Testis (tissue), 2 donors: ENCODE measurements at regions not wholly inside any gene's neighbourhood (a gene's known extent, or its start where the extent isn't known, plus 50 kb on each side); places are given as distances from the start of the nearest gene placed in this dataset.

Experiments used
- DNase-seq: peaks from one replicate; pipeline ENCODE4 v3.0.0-alpha.2; 2019
- H3K27ac ChIP-seq, 2 donors: fragments of 200-600 bp; sonication (generic); one replicate each; pipeline ENCODE4 v1.5.1; 2019
- H3K27me3 ChIP-seq: fragments of 200-600 bp; sonication (generic); one replicate; pipeline ENCODE4 v1.5.1; 2019
- H3K36me3 ChIP-seq: fragments of 200-600 bp; sonication (generic); one replicate; pipeline ENCODE4 v1.5.1; 2017; ENCODE audit warnings: low read depth; ENCODE audit errors: missing control alignments
- H3K4me1 ChIP-seq: fragments of 200-600 bp; sonication (generic); one replicate; pipeline ENCODE4 v1.5.1; 2019
- H3K4me3 ChIP-seq, 2 donors: fragments of 200-600 bp; sonication (generic); one replicate each; pipeline ENCODE4 v1.5.1; 2017 to 2019
- H3K9me3 ChIP-seq: fragments of 200-600 bp; sonication (generic); one replicate; pipeline ENCODE4 v1.5.1; 2017
- POLR2A ChIP-seq: fragments of 450-650 bp; IDR thresholded peaks from one replicate; pipeline ENCODE4 v1.6.1; 2017; ENCODE audit warnings: antibody characterized with exemption, mild to moderate bottlenecking, moderate library complexity
- WGBS, 2 donors: methylation state at CpG; one replicate each; pipeline ENCODE4 v1.1.5; 2018; 5-methylcytosine and 5-hydroxymethylcytosine counted together
- intact Hi-C: fragments of 100-400 bp; cut with DNase I; formaldehyde crosslinking; loops from one replicate; pipeline ENCODE4 v1.15.1; 2023; ENCODE audit warnings: low total_unique reads
- TF ChIP-seq, protein P1 (sequence below), 3 experiments: fragments of 450-650 bp in 2 of 3; fragments of 200-600 bp in 1 of 3; sonication (generic) in 1 of 3; IDR thresholded peaks; one replicate each; pipeline ENCODE4 v1.5.1; 2016 to 2019; ENCODE audit warnings: antibody characterized with exemption in 3 of 3, mild to moderate bottlenecking in 2 of 3, moderate library complexity in 1 of 3

DNA sequence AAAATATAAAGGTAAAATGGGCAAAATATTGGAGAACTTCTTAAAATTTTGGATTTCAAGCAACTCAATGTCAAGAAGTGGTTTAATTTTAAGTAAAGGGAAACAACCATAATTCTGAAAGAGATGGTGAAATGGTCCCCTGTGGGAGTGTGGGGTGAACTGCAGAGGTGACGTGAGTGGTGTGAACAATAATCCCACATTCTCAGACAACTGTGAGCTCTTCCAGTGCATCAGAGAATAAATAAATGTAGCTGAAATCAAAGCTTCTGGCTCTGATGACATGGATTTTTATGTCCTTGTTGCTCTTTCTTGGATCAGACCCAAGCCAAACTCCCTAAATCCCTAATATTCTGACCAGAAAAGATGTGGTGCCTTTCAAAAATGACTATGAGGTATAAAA is 672.7 kb downstream of the ZEB2 start:
- intact Hi-C loops = no loop called here
- H3K4me1 ChIP-seq = no peaks in the 10 kb centered on the region
- H3K9me3 ChIP-seq = no peaks in the 10 kb centered on the region
- TF ChIP-seq, protein P1, sequence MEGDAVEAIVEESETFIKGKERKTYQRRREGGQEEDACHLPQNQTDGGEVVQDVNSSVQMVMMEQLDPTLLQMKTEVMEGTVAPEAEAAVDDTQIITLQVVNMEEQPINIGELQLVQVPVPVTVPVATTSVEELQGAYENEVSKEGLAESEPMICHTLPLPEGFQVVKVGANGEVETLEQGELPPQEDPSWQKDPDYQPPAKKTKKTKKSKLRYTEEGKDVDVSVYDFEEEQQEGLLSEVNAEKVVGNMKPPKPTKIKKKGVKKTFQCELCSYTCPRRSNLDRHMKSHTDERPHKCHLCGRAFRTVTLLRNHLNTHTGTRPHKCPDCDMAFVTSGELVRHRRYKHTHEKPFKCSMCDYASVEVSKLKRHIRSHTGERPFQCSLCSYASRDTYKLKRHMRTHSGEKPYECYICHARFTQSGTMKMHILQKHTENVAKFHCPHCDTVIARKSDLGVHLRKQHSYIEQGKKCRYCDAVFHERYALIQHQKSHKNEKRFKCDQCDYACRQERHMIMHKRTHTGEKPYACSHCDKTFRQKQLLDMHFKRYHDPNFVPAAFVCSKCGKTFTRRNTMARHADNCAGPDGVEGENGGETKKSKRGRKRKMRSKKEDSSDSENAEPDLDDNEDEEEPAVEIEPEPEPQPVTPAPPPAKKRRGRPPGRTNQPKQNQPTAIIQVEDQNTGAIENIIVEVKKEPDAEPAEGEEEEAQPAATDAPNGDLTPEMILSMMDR (IDR thresholded peaks at IDR 0.05) = no peak
- no peak for TF ChIP-seq POLR2A
- H3K27me3 ChIP-seq = no peaks in the 10 kb centered on the region
- WGBS, 2 donors = 70 to 93% methylated on average over 1 of the region's 1 CpG
- no peak overlapping the region for H3K4me3 ChIP-seq
- no peak overlapping the region for H3K27ac ChIP-seq
- no peaks in the 10 kb centered on the region for H3K36me3 ChIP-seq
- no peak for DNase-seq

DNA sequence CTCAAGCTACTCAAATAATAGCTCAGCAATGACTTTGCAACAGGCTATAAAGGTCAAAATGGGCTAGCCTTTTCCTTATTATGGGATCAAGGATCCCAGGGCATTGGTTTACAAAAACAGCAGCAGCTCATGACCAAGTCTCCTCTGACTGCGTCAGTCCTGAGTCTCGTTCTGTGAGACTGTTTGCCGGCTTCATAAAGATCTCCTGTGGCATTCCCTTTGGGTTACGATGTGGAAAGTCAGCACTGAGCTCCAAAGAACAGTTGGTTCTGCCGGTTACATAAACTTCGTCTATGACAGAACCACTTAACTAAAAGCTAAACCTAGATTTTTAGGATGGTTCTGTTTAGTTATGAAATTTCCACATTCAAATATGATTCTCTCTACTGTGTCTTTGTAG is 674.9 kb downstream of the ZEB2 start:
- no peaks in the 10 kb centered on the region for H3K4me1 ChIP-seq
- H3K4me3 ChIP-seq = no peak overlapping the region
- H3K27ac ChIP-seq = no peak overlapping the region
- DNase-seq = no peak
- H3K9me3 ChIP-seq = no peaks in the 10 kb centered on the region
- WGBS, 2 donors = 71 to 78% methylated on average over 5 to 6 of the region's 6 CpGs
- H3K36me3 ChIP-seq = no peaks in the 10 kb centered on the region
- TF ChIP-seq, protein P1 (IDR thresholded peaks at IDR 0.05) = no peak
- no peak for TF ChIP-seq POLR2A
- H3K27me3 ChIP-seq = no peaks in the 10 kb centered on the region
- intact Hi-C loops = no loop called here

DNA sequence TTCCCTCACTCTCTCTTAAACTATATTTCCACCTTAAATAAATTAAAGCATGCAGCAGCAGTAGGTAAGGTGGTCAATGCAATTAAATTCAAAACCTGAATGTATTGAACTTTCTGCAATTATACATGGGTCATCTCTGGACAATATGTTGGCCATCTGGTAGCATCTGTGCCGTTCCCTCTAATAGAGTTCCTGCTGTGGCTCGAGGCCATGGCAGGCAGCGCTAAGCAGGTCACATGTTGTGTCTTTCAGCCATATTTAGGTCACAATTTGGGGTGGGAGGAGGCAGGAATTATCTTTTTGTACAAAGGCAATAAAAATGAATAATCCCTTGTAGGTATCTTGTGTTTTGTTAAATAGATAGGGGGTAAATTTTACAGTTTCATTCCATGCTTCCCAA is 676.2 kb downstream of the ZEB2 start:
- WGBS, 2 donors = 83 to 84% methylated on average over 3 of the region's 3 CpGs
- intact Hi-C loops = no loop called here
- no peak overlapping the region for H3K4me3 ChIP-seq
- H3K9me3 ChIP-seq = no peaks in the 10 kb centered on the region
- DNase-seq = no peak
- H3K4me1 ChIP-seq = no peaks in the 10 kb centered on the region
- no peaks in the 10 kb centered on the region for H3K27me3 ChIP-seq
- H3K27ac ChIP-seq = no peak overlapping the region
- TF ChIP-seq POLR2A = no peak
- H3K36me3 ChIP-seq = no peaks in the 10 kb centered on the region

DNA sequence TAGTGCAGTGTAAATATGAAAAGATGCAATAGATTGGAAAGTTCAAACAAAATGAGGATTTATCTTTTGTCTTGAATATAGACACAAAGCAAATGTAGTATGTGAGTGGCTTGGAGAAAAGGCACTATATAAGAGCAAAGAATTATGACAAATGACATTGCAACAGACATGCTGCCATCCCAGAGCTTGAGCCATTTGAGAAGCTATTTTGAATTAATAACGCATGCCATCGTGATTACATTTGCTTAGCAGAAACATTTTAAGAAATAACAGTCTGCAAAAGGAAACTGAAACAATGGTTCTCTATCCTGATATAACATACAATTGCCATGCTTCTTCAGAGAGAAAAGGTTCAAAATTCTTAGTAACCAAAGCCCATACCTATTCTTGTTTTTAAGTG is 677.1 kb downstream of the ZEB2 start:
- H3K4me3 ChIP-seq = no peak overlapping the region
- no peak for DNase-seq
- no peak overlapping the region for H3K27ac ChIP-seq
- 95 to 96% methylated on average over 2 of the region's 2 CpGs for WGBS, 2 donors
- no peaks in the 10 kb centered on the region for H3K36me3 ChIP-seq
- intact Hi-C loops = no loop called here
- no peaks in the 10 kb centered on the region for H3K27me3 ChIP-seq
- no peaks in the 10 kb centered on the region for H3K4me1 ChIP-seq
- TF ChIP-seq, protein P1 (IDR thresholded peaks at IDR 0.05) = no peak
- TF ChIP-seq POLR2A = no peak
- H3K9me3 ChIP-seq = no peaks in the 10 kb centered on the region

DNA sequence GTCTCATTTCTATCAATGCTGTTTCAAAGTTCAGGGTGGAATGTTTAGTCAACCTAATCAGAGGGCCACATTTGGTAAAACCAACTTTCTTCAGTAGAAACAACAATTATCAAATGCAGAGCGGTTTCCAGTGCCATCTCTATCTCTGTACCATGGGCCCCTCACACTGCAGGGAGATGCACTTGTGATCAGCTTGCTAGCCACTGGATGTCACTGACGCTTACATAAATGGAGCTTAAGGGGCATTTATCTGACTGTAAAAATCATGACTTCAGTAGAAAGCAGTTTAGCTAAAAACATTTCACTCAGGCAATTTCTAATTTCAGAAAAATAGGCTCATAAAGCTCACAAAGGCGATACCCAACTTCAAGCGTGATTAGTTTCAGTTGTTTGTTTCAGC is 678.0 kb downstream of the ZEB2 start:
- TF ChIP-seq POLR2A = no peak
- TF ChIP-seq, protein P1 (IDR thresholded peaks at IDR 0.05) = no peak
- no peaks in the 10 kb centered on the region for H3K4me1 ChIP-seq
- no peak overlapping the region for H3K4me3 ChIP-seq
- DNase-seq = no peak
- WGBS, 2 donors = 89 to 91% methylated on average over 4 of the region's 4 CpGs
- intact Hi-C loops = no loop called here
- H3K27ac ChIP-seq = no peak overlapping the region
- H3K9me3 ChIP-seq = no peaks in the 10 kb centered on the region
- H3K36me3 ChIP-seq = no peaks in the 10 kb centered on the region
- H3K27me3 ChIP-seq = no peaks in the 10 kb centered on the region
